Dermis blood vessel endothelial cell (primary cell): ENCODE measurements at regions not wholly inside any gene's neighbourhood (a gene's known extent, or its start where the extent isn't known, plus 50 kb on each side); places are given as distances from the start of the nearest gene placed in this dataset.

Experiments used
- DNase-seq: peaks from one replicate; pipeline ENCODE4 v3.0.0; 2010

GRCh38 chr16:62137996-62138395 is 101.8 kb upstream of the CDH8 start:
- no peak for DNase-seq

GRCh38 chr16:62135911-62136310 is 99.7 kb upstream of the CDH8 start:
- no peak for DNase-seq

- DNase-seq = no peak
Observed at GRCh38 chr16:62135446-62135845, 99.2 kb upstream of the CDH8 start.

GRCh38 chr16:62130101-62130500 is 93.9 kb upstream of the CDH8 start:
- DNase-seq = no peak

GRCh38 chr16:62105244-62105643 is 69.0 kb upstream of the CDH8 start:
- DNase-seq = no peak

- DNase-seq = no peak
Observed at GRCh38 chr16:62102588-62102987, 66.3 kb upstream of the CDH8 start.

- DNase-seq = no peak
Observed at GRCh38 chr16:62100651-62101050, 64.4 kb upstream of the CDH8 start.

- no peak for DNase-seq
Observed at GRCh38 chr16:62089715-62090114, 53.5 kb upstream of the CDH8 start.

- no peak for DNase-seq
Observed at GRCh38 chr16:62088731-62089410, 52.6 kb upstream of the CDH8 start.
